PC-9 (cell line): ENCODE measurements at regions not wholly inside any gene's neighbourhood (a gene's known extent, or its start where the extent isn't known, plus 50 kb on each side); places are given as distances from the start of the nearest gene placed in this dataset.

ENCODE experiments used
- BruUV-seq: library from RNA; stranded (reverse); fragments of 400-500 nt; replicated peaks from 2 replicates; lab custom pipeline; 2021; lab: Mats Ljungman, UMichigan
- CTCF ChIA-PET: fragments of 300-600 bp; sonication (Branson Sonifier 250); formaldehyde crosslinking; loops from one replicate; lab custom pipeline; 2022; ENCODE audit warnings: antibody characterized with exemption; lab: Charles Lee
- POLR2A ChIA-PET: fragments of 300-600 bp; sonication (Branson Sonifier 250); formaldehyde crosslinking; loops from one replicate; lab custom pipeline; 2022; ENCODE audit warnings: antibody characterized with exemption; ENCODE audit not compliant: unreplicated experiment; lab: Charles Lee
- DNase-seq, 2 experiments: peaks; one replicate each; pipeline versions ENCODE4 v3.0.0 to v3.0.0-alpha.2; 2015 to 2022; ENCODE audit warnings: mixed read lengths in 1 of 2
- H2AFZ ChIP-seq: fragments of 200-600 bp; sonication (generic); 2 replicates; pipeline ENCODE4 v1.8.1; 2017; ENCODE audit warnings: antibody characterized with exemption
- H3F3A ChIP-seq: fragments of 200-600 bp; sonication (generic); 2 replicates; pipeline ENCODE4 v1.8.1; 2017; ENCODE audit warnings: antibody characterized with exemption, mild to moderate bottlenecking, low read depth; ENCODE audit not compliant: insufficient read depth
- H3K27ac ChIP-seq: fragments of 200-600 bp; sonication (generic); 2 replicates; pipeline ENCODE4 v1.6.1; 2016; ENCODE audit warnings: mixed run types
- H3K27me3 ChIP-seq: fragments of 200-600 bp; sonication (generic); 2 replicates; pipeline ENCODE4 v1.6.1; 2016; ENCODE audit warnings: low read depth, mixed run types; ENCODE audit not compliant: insufficient read depth
- H3K36me3 ChIP-seq: fragments of 200-600 bp; sonication (generic); 2 replicates; pipeline ENCODE4 v1.6.1; 2016; ENCODE audit warnings: low read depth, mixed run types
- H3K4me1 ChIP-seq: fragments of 200-600 bp; sonication (generic); replicated peaks from 2 replicates; pipeline ENCODE4 v1.6.1; 2016; ENCODE audit warnings: mixed run types; ENCODE audit not compliant: insufficient read depth
- H3K4me2 ChIP-seq: fragments of 200-600 bp; sonication (generic); 2 replicates; pipeline ENCODE4 v1.6.1; 2017; ENCODE audit warnings: mixed run types
- H3K4me3 ChIP-seq: fragments of 200-600 bp; sonication (generic); 2 replicates; pipeline ENCODE4 v1.6.1; 2016; ENCODE audit warnings: mixed run types
- H3K79me2 ChIP-seq: fragments of 200-600 bp; sonication (generic); 2 replicates; pipeline ENCODE4 v1.6.1; 2017; ENCODE audit warnings: low read depth, mixed run types
- H3K9me2 ChIP-seq: fragments of 200-600 bp; sonication (generic); 2 replicates; pipeline ENCODE4 v1.8.1; 2017; ENCODE audit warnings: mild to moderate bottlenecking; ENCODE audit not compliant: insufficient read depth
- H3K9me3 ChIP-seq: fragments of 200-600 bp; sonication (generic); 2 replicates; pipeline ENCODE4 v1.8.1; 2016; ENCODE audit warnings: low read depth; ENCODE audit not compliant: insufficient read depth
- H4K20me1 ChIP-seq: fragments of 200-600 bp; sonication (generic); 2 replicates; pipeline ENCODE4 v1.8.1; 2017; ENCODE audit not compliant: insufficient read depth
- EZH2 ChIP-seq: fragments of 200-600 bp; sonication (generic); IDR thresholded peaks from 2 replicates; pipeline ENCODE4 v1.8.0; 2017; ENCODE audit warnings: antibody characterized with exemption, low read depth
- intact Hi-C: fragments of 100-400 bp; cut with micrococcal nuclease; formaldehyde crosslinking; loops from one replicate; pipeline ENCODE4 v1.10.0; 2022; ENCODE audit not compliant: unreplicated experiment
- TF ChIP-seq, protein P1 (sequence below): fragments of 200-600 bp; sonication (generic); conservative IDR thresholded peaks from 2 replicates; pipeline ENCODE4 v1.6.1; 2017; ENCODE audit warnings: mixed run types, antibody characterized with exemption, mild to moderate bottlenecking, moderate library complexity

DNA sequence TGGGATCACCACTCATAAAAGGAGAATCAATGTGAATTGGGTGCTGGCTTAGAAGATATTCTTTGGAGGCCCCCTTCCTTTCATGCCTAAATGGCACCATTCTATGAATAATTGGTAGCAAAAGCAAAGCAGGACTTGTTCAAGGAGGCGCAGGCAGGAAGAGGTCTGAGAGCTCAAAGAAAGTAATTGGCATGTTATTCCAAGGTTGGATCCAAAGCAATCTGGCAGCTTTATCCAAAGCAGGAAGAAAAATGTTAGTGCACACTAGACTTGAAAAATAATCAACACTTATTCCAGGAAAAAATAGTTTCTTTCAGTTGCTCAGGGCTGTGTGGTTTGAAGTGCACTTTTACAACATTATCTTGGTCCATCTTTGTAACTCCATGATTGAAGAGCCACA is 326.4 kb downstream of the NUAK1 start:
- POLR2A ChIA-PET: no interaction called here
- intact Hi-C loops: no loop called here
- TF ChIP-seq EZH2: no peak
- TF ChIP-seq, protein P1, sequence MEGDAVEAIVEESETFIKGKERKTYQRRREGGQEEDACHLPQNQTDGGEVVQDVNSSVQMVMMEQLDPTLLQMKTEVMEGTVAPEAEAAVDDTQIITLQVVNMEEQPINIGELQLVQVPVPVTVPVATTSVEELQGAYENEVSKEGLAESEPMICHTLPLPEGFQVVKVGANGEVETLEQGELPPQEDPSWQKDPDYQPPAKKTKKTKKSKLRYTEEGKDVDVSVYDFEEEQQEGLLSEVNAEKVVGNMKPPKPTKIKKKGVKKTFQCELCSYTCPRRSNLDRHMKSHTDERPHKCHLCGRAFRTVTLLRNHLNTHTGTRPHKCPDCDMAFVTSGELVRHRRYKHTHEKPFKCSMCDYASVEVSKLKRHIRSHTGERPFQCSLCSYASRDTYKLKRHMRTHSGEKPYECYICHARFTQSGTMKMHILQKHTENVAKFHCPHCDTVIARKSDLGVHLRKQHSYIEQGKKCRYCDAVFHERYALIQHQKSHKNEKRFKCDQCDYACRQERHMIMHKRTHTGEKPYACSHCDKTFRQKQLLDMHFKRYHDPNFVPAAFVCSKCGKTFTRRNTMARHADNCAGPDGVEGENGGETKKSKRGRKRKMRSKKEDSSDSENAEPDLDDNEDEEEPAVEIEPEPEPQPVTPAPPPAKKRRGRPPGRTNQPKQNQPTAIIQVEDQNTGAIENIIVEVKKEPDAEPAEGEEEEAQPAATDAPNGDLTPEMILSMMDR: no peak
- Histone ChIP-seq H3K27ac (no peak overlapping the region), H3K36me3 (no peaks in the 10 kb centered on the region), H3K27me3 (no peaks in the 10 kb centered on the region), H3K4me2 (no peak overlapping the region), H3K79me2 (no peaks in the 10 kb centered on the region), H4K20me1 (no peaks in the 10 kb centered on the region), H3K9me2 (no peaks in the 10 kb centered on the region), H2AFZ (no peak overlapping the region), H3F3A (no peaks in the 10 kb centered on the region), H3K4me3 (no peak overlapping the region), H3K4me1 (no peaks in the 10 kb centered on the region), H3K9me3 (no peaks in the 10 kb centered on the region)
- CTCF ChIA-PET: no interaction called here
- DNase-seq: no peak
- BruUV-seq: no TSS peak

DNA sequence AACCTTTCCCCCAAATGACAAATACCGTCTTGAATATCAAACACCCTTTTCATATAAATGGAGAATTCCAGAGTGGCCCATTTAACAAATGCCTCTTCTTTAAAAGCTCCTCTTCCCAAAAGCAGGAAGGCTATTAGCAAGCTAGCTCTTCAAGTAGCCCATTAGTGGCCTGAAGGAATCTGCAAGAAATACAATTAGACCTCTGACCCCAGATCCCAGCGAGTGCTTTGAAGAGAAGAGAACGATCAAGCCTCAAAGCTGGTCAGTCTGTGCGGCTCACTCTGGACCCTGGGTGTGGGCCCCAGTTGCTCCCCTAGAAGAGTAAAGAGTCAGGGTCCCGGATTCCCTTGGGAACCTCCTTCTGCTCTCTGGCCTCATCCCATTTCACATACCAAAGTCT is 325.6 kb downstream of the NUAK1 start:
- H3K4me1 ChIP-seq: no peaks in the 10 kb centered on the region
- H3F3A ChIP-seq: no peaks in the 10 kb centered on the region
- ChIA-PET CTCF (no interaction called here), POLR2A (no interaction called here)
- BruUV-seq: no TSS peak
- no peaks in the 10 kb centered on the region for H3K9me2 ChIP-seq
- intact Hi-C loops: no loop called here
- DNase-seq: no peak
- H3K79me2 ChIP-seq: no peaks in the 10 kb centered on the region
- H4K20me1 ChIP-seq: no peaks in the 10 kb centered on the region
- H3K4me2 ChIP-seq: no peak overlapping the region
- no peak overlapping the region for H3K4me3 ChIP-seq
- no peak overlapping the region for H3K27ac ChIP-seq
- TF ChIP-seq EZH2: no peak
- TF ChIP-seq, protein P1: no peak
- no peaks in the 10 kb centered on the region for H3K27me3 ChIP-seq
- H3K9me3 ChIP-seq: no peaks in the 10 kb centered on the region
- no peak overlapping the region for H2AFZ ChIP-seq
- H3K36me3 ChIP-seq: no peaks in the 10 kb centered on the region

DNA sequence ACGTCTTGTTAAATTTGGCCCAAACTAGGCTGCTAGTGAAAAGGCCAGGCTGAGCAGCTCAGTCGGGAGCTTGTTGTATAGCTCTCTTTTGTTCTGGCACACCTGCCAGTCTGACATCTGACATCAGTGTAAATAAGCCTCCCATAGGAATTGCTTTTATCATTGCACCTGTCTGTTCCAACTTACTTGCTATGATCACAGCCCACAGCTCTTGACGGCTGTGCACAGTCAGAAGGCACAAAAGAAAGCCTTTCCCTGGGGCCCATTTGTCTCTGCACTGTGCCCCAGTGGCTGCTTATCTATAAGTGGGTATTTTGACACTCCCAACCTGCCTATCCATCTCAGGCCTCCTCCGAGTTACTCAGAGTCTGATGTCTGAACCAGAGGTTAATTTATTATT is 324.5 kb downstream of the NUAK1 start:
- Histone ChIP-seq H3K27me3 (no peaks in the 10 kb centered on the region), H4K20me1 (no peaks in the 10 kb centered on the region), H3K4me3 (no peak overlapping the region), H2AFZ (no peak overlapping the region), H3K4me2 (no peak overlapping the region), H3K9me2 (no peaks in the 10 kb centered on the region), H3K9me3 (no peaks in the 10 kb centered on the region), H3K79me2 (no peaks in the 10 kb centered on the region), H3K4me1 (no peaks in the 10 kb centered on the region), H3K27ac (no peak overlapping the region), H3F3A (no peaks in the 10 kb centered on the region), H3K36me3 (no peaks in the 10 kb centered on the region)
- no peak for DNase-seq
- ChIA-PET POLR2A (no interaction called here), CTCF (no interaction called here)
- no TSS peak for BruUV-seq
- TF ChIP-seq, protein P1: no peak
- no peak for TF ChIP-seq EZH2
- intact Hi-C loops: no loop called here
